SU-DHL-6 (cell line): ENCODE measurements at regions not wholly inside any gene's neighbourhood (a gene's known extent, or its start where the extent isn't known, plus 50 kb on each side); places are given as distances from the start of the nearest gene placed in this dataset.

Source experiments
- H2AFZ ChIP-seq: fragments of 200-600 bp; sonication (generic); 2 replicates; pipeline ENCODE4 v1.6.1; 2014; ENCODE audit warnings: low read depth, mild to moderate bottlenecking, moderate library complexity, mixed read lengths, antibody characterized with exemption, low read length; ENCODE audit not compliant: severe bottlenecking
- H3F3A ChIP-seq: fragments of 200-600 bp; shearing (Covaris generic); 2 replicates; pipeline ENCODE4 v1.6.0; 2016; ENCODE audit warnings: antibody characterized with exemption, mild to moderate bottlenecking; ENCODE audit not compliant: insufficient read depth
- H3K27ac ChIP-seq: fragments of 200-600 bp; sonication (generic); 2 replicates; pipeline ENCODE4 v1.5.1; 2016; ENCODE audit warnings: low read depth, mild to moderate bottlenecking, low read length, moderate library complexity, mixed read lengths
- H3K27me3 ChIP-seq: fragments of 200-600 bp; sonication (generic), shearing (Covaris generic); 2 replicates; pipeline ENCODE4 v1.6.0; 2014; ENCODE audit warnings: mild to moderate bottlenecking, low read length
- H3K36me3 ChIP-seq: fragments of 200-600 bp; sonication (generic); 2 replicates; pipeline ENCODE4 v1.6.1; 2014; ENCODE audit warnings: mild to moderate bottlenecking, low read length, mixed read lengths
- H3K4me2 ChIP-seq: fragments of 300-600, 200-600 bp; shearing (Covaris generic), sonication (generic); 2 replicates; pipeline ENCODE4 v1.6.0; 2014; ENCODE audit warnings: low read length, low read depth, mild to moderate bottlenecking; ENCODE audit not compliant: poor library complexity, severe bottlenecking
- H3K4me3 ChIP-seq: fragments of 200-600 bp; sonication (generic); 2 replicates; pipeline ENCODE4 v1.5.1; 2014; ENCODE audit warnings: antibody characterized with exemption, low read length, mild to moderate bottlenecking, mixed read lengths; ENCODE audit not compliant: insufficient read depth, poor library complexity, severe bottlenecking
- H3K79me2 ChIP-seq: fragments of 200-600 bp; sonication (generic); 2 replicates; pipeline ENCODE4 v1.6.1; 2014; ENCODE audit warnings: mild to moderate bottlenecking, low read length, moderate library complexity; ENCODE audit not compliant: insufficient read depth
- H3K9ac ChIP-seq: fragments of 200-600 bp; sonication (generic); 2 replicates; pipeline ENCODE4 v1.7.0; 2014; ENCODE audit warnings: mild to moderate bottlenecking, low read length
- H3K9me2 ChIP-seq: fragments of 200-600 bp; sonication (generic); replicated peaks from 2 replicates; pipeline ENCODE4 v1.6.1; 2014; ENCODE audit warnings: low read length; ENCODE audit not compliant: insufficient read depth
- H3K9me3 ChIP-seq: fragments of 200-600 bp; sonication (generic); 2 replicates; pipeline ENCODE4 v1.6.1; 2014; ENCODE audit warnings: low read length, mixed read lengths; ENCODE audit not compliant: insufficient read depth
- H4K20me1 ChIP-seq: fragments of 200-600 bp; sonication (generic); 2 replicates; pipeline ENCODE4 v1.6.1; 2014; ENCODE audit warnings: low read depth, mild to moderate bottlenecking, antibody characterized with exemption, low read length, moderate library complexity, mixed read lengths
- EZH2phosphoT487 ChIP-seq: fragments of 200-600 bp; sonication (generic), shearing (Covaris generic); conservative IDR thresholded peaks from 2 replicates; pipeline ENCODE4 v1.6.1; 2018; ENCODE audit warnings: mild to moderate bottlenecking, antibody characterized with exemption, low read length, moderate library complexity, mixed read lengths
- TF ChIP-seq, protein P1 (sequence below): fragments of 200-600 bp; sonication (generic); IDR thresholded peaks from one replicate; pipeline ENCODE4 v1.5.1; 2017; ENCODE audit warnings: antibody characterized with exemption, mild to moderate bottlenecking, low read length, moderate library complexity; ENCODE audit not compliant: insufficient read depth, poor library complexity, severe bottlenecking

DNA sequence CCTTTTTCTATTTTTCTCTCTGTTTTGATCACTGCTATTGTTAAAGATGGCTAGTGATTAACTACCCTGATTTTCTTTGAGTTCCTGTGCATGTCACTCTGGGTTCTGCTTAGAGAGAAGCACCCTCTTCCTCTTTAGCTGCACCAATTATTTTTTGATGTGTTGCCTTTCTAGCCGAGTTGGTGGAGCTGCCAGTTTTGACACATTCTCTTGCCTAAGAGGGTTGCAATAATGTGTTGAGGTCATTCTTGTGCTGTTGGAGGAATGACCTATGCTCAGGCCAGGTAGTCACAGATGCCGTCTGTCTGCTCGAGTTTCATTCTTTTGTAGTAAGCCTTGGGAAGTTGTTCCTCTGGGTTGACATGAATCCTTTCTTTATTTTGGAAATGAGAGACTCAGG, 84.6 kb upstream of the DPH6 start:
- H3K9me2 ChIP-seq: no peaks in the 10 kb centered on the region
- no peaks in the 10 kb centered on the region for H3K36me3 ChIP-seq
- H3K4me3 ChIP-seq: no peak overlapping the region
- H2AFZ ChIP-seq: no peak overlapping the region
- no peaks in the 10 kb centered on the region for H4K20me1 ChIP-seq
- no peak overlapping the region for H3K9ac ChIP-seq
- H3K27me3 ChIP-seq: no peaks in the 10 kb centered on the region
- no peak overlapping the region for H3K4me2 ChIP-seq
- H3K27ac ChIP-seq: no peak overlapping the region
- no peaks in the 10 kb centered on the region for H3F3A ChIP-seq
- H3K79me2 ChIP-seq: no peaks in the 10 kb centered on the region
- TF ChIP-seq, protein P1, sequence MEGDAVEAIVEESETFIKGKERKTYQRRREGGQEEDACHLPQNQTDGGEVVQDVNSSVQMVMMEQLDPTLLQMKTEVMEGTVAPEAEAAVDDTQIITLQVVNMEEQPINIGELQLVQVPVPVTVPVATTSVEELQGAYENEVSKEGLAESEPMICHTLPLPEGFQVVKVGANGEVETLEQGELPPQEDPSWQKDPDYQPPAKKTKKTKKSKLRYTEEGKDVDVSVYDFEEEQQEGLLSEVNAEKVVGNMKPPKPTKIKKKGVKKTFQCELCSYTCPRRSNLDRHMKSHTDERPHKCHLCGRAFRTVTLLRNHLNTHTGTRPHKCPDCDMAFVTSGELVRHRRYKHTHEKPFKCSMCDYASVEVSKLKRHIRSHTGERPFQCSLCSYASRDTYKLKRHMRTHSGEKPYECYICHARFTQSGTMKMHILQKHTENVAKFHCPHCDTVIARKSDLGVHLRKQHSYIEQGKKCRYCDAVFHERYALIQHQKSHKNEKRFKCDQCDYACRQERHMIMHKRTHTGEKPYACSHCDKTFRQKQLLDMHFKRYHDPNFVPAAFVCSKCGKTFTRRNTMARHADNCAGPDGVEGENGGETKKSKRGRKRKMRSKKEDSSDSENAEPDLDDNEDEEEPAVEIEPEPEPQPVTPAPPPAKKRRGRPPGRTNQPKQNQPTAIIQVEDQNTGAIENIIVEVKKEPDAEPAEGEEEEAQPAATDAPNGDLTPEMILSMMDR: no peak
- no peak for TF ChIP-seq EZH2phosphoT487
- H3K9me3 ChIP-seq: no peaks in the 10 kb centered on the region

DNA sequence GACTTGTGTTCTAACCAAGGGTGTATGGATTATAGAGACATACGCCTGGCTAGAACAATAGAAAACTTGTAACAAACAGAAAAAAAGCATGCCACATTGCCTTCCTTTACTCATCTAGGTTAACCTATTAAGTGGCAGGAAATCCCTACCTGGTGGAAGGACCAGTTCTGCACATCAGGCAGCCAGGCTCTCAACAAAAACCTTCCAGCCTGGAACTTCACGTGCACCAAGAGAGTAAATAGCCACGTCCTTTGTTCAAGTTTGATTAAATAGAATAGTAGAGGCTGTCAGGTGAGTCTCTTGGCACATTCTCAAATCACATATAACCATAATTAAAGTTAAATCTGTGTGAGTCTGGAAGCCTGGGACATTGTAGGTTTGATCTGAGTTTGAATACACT, 85.0 kb upstream of the DPH6 start:
- H3K4me3 ChIP-seq: no peak overlapping the region
- H3K4me2 ChIP-seq: no peak overlapping the region
- no peaks in the 10 kb centered on the region for H3F3A ChIP-seq
- no peak overlapping the region for H3K27ac ChIP-seq
- no peak overlapping the region for H2AFZ ChIP-seq
- no peaks in the 10 kb centered on the region for H3K9me2 ChIP-seq
- H4K20me1 ChIP-seq: no peaks in the 10 kb centered on the region
- H3K36me3 ChIP-seq: no peaks in the 10 kb centered on the region
- H3K79me2 ChIP-seq: no peaks in the 10 kb centered on the region
- H3K27me3 ChIP-seq: no peaks in the 10 kb centered on the region
- H3K9me3 ChIP-seq: no peaks in the 10 kb centered on the region
- TF ChIP-seq, protein P1: no peak
- TF ChIP-seq EZH2phosphoT487: no peak
- H3K9ac ChIP-seq: no peak overlapping the region

GRCh38 chr15:35633677-35634076, 87.7 kb upstream of the DPH6 start:
- Histone ChIP-seq H3K79me2 (no peaks in the 10 kb centered on the region), H2AFZ (no peak overlapping the region), H3K27me3 (no peaks in the 10 kb centered on the region), H3K9me2 (no peaks in the 10 kb centered on the region), H3K36me3 (no peaks in the 10 kb centered on the region), H3K4me2 (no peak overlapping the region), H3K4me3 (no peak overlapping the region), H3F3A (no peaks in the 10 kb centered on the region), H3K27ac (no peak overlapping the region), H3K9ac (no peak overlapping the region), H4K20me1 (no peaks in the 10 kb centered on the region), H3K9me3 (no peaks in the 10 kb centered on the region)
- TF ChIP-seq, protein P1: no peak
- no peak for TF ChIP-seq EZH2phosphoT487

DNA sequence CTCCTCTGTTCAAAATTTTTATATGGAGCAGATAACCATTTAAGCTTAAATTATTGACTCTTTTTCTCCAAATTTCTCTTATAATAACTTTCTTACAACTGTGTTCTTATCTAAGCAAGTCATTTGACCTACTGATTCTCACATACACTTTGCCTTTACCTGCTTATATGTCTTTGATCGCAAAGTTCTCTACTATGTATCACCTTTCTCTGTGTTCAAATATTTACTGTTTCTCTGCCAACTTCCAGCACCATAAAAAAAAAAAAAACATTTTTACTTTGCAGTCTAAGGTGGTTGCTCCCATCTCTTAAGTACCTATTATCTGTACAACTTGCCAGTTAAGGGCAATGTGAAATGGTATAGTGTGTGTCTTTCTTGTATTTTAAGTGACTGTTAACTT, 100.8 kb upstream of the DPH6 start:
- H3K27ac ChIP-seq: no peak overlapping the region
- no peaks in the 10 kb centered on the region for H3F3A ChIP-seq
- H3K9me2 ChIP-seq: no peaks in the 10 kb centered on the region
- no peaks in the 10 kb centered on the region for H4K20me1 ChIP-seq
- TF ChIP-seq, protein P1: no peak
- TF ChIP-seq EZH2phosphoT487: no peak
- H3K79me2 ChIP-seq: no peaks in the 10 kb centered on the region
- H3K27me3 ChIP-seq: no peaks in the 10 kb centered on the region
- no peak overlapping the region for H3K4me3 ChIP-seq
- H3K36me3 ChIP-seq: no peaks in the 10 kb centered on the region
- H3K9me3 ChIP-seq: no peaks in the 10 kb centered on the region
- H2AFZ ChIP-seq: no peak overlapping the region
- H3K4me2 ChIP-seq: no peak overlapping the region
- H3K9ac ChIP-seq: no peak overlapping the region
